GM23338 (cell line): ENCODE measurements at regions not wholly inside any gene's neighbourhood (a gene's known extent, or its start where the extent isn't known, plus 50 kb on each side); places are given as distances from the start of the nearest gene placed in this dataset.

Experiments
- ATAC-seq: fragments of 200-7000 bp; cut with Tn5 transposase; 3 replicates; pipeline ENCODE4 v1.9.1; 2020
- DNase-seq: peaks from one replicate; pipeline ENCODE4 v3.0.0-alpha.2; 2015; ENCODE audit warnings: low spot score
- H2AFZ ChIP-seq: fragments of 200-600 bp; sonication (generic); 2 replicates; pipeline ENCODE4 v1.8.0; 2016; ENCODE audit warnings: antibody characterized with exemption, mild to moderate bottlenecking, moderate library complexity
- H3F3A ChIP-seq: fragments of 200-600 bp; sonication (generic); replicated peaks from 2 replicates; pipeline ENCODE4 v1.8.0; 2017; ENCODE audit warnings: antibody characterized with exemption, mixed run types, low read depth
- H3K27ac ChIP-seq: fragments of 200-600 bp; sonication (generic); 2 replicates; pipeline ENCODE4 v1.6.1; 2016; ENCODE audit warnings: low read depth
- H3K27me3 ChIP-seq: fragments of 200-600 bp; sonication (generic); 2 replicates; pipeline ENCODE4 v1.8.0; 2016; ENCODE audit warnings: mild to moderate bottlenecking, mixed run types, moderate library complexity; ENCODE audit not compliant: insufficient read depth
- H3K36me3 ChIP-seq: fragments of 200-600 bp; sonication (generic); 2 replicates; pipeline ENCODE4 v1.8.0; 2016; ENCODE audit warnings: mild to moderate bottlenecking; ENCODE audit not compliant: insufficient read depth
- H3K4me1 ChIP-seq: fragments of 200-600 bp; sonication (generic); 2 replicates; pipeline ENCODE4 v1.8.0; 2016; ENCODE audit warnings: mild to moderate bottlenecking, moderate library complexity; ENCODE audit not compliant: insufficient read depth
- H3K4me2 ChIP-seq: fragments of 200-600 bp; sonication (generic); 2 replicates; pipeline ENCODE4 v1.7.1; 2017; ENCODE audit warnings: mixed run types
- H3K4me3 ChIP-seq: fragments of 200-600 bp; sonication (generic); 2 replicates; pipeline ENCODE4 v1.6.1; 2016; ENCODE audit warnings: mixed run types
- H3K79me2 ChIP-seq: fragments of 200-600 bp; sonication (generic); replicated peaks from 2 replicates; pipeline ENCODE4 v1.8.0; 2017; ENCODE audit warnings: mild to moderate bottlenecking; ENCODE audit not compliant: insufficient read depth
- H3K9me2 ChIP-seq: fragments of 200-600 bp; sonication (generic); 2 replicates; pipeline ENCODE4 v1.8.0; 2017; ENCODE audit not compliant: insufficient read depth
- H4K20me1 ChIP-seq: fragments of 200-600 bp; sonication (generic); replicated peaks from 2 replicates; pipeline ENCODE4 v1.8.0; 2017; ENCODE audit warnings: mild to moderate bottlenecking; ENCODE audit not compliant: insufficient read depth
- H3K27ac Mint-ChIP-seq: 2 replicates; pipeline ENCODE4 v1.8.0; 2020; ENCODE audit warnings: inconsistent platforms, mild to moderate bottlenecking, moderate library complexity, mixed read lengths
- H3K27me3 Mint-ChIP-seq: 3 replicates; pipeline ENCODE4 v1.8.0; 2022; ENCODE audit warnings: low read depth, mild to moderate bottlenecking, moderate library complexity, mixed read lengths, inconsistent platforms; ENCODE audit not compliant: insufficient read depth, poor library complexity
- H3K36me3 Mint-ChIP-seq: 3 replicates; pipeline ENCODE4 v1.8.0; 2021; ENCODE audit warnings: low read depth, mild to moderate bottlenecking, inconsistent platforms, moderate library complexity, mixed read lengths
- H3K4me1 Mint-ChIP-seq: 3 replicates; pipeline ENCODE4 v1.8.0; 2020; ENCODE audit warnings: mild to moderate bottlenecking, inconsistent platforms, mixed read lengths
- H3K4me3 Mint-ChIP-seq: 3 replicates; pipeline ENCODE4 v1.8.0; 2021; ENCODE audit warnings: moderate library complexity, mild to moderate bottlenecking, inconsistent platforms, mixed read lengths
- H3K9me3 Mint-ChIP-seq: 3 replicates; pipeline ENCODE4 v1.8.0; 2020; ENCODE audit warnings: moderate library complexity, mild to moderate bottlenecking, inconsistent platforms, mixed read lengths
- CREB1 ChIP-seq: fragments of 250-450 bp; sonication (Bioruptor Pico); IDR thresholded peaks from 2 replicates; pipeline ENCODE4 v1.5.0; 2020; ENCODE audit warnings: low read depth, mild to moderate bottlenecking, moderate library complexity
- EZH2 ChIP-seq: fragments of 200-600 bp; sonication (generic); IDR thresholded peaks from one replicate; pipeline ENCODE4 v1.8.0; 2017; ENCODE audit warnings: antibody characterized with exemption, mild to moderate bottlenecking, low read depth; ENCODE audit not compliant: unreplicated experiment
- EZH2phosphoT487 ChIP-seq: fragments of 200-600 bp; sonication (generic); IDR thresholded peaks from one replicate; pipeline ENCODE4 v1.8.1; 2018; ENCODE audit warnings: antibody characterized with exemption; ENCODE audit not compliant: unreplicated experiment
- TF ChIP-seq, protein P1 (sequence below): IDR thresholded peaks from 2 replicates; pipeline ENCODE4 v1.6.1; 2016; ENCODE audit warnings: antibody characterized with exemption
- TF ChIP-seq, protein P2 (sequence below): IDR thresholded peaks from one replicate; pipeline ENCODE4 v1.6.1; 2018; ENCODE audit warnings: antibody characterized with exemption; ENCODE audit not compliant: unreplicated experiment
- TF ChIP-seq, protein P3 (sequence below): fragments of 250-450 bp; sonication (Bioruptor Pico); IDR thresholded peaks from 2 replicates; pipeline ENCODE4 v1.5.0; 2020; ENCODE audit warnings: mild to moderate bottlenecking, moderate library complexity

DNA sequence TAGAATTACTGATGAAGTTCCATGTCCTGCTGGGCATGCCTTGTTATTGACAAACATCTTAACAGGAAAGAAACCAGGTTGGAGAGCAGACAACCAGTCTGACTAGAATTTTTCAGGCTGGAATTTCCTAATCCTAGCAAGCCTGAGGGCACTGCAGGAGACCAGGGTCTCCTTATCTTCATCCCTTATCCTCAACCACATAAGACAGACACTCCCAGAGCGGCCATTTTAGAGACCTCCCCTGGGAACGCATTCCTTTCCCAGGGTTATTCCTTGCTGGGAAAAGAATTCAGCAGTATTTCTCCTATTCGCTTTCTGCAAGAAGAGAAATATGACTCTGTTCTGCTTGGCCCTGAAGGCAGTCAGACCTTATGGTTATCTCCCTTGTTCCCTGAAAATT lies 803.7 kb downstream of the GRIK2 start:
- H3K9me2 ChIP-seq: no peaks in the 10 kb centered on the region
- no peak overlapping the region for H3K4me2 ChIP-seq
- no peaks in the 10 kb centered on the region for H3F3A ChIP-seq
- no peak overlapping the region for H3K4me3 Mint-ChIP-seq
- H3K27ac Mint-ChIP-seq: no peak overlapping the region
- no peaks in the 10 kb centered on the region for H3K27me3 ChIP-seq
- TF ChIP-seq CREB1 (CRISPR knock-in tag): no peak
- TF ChIP-seq, protein P1, sequence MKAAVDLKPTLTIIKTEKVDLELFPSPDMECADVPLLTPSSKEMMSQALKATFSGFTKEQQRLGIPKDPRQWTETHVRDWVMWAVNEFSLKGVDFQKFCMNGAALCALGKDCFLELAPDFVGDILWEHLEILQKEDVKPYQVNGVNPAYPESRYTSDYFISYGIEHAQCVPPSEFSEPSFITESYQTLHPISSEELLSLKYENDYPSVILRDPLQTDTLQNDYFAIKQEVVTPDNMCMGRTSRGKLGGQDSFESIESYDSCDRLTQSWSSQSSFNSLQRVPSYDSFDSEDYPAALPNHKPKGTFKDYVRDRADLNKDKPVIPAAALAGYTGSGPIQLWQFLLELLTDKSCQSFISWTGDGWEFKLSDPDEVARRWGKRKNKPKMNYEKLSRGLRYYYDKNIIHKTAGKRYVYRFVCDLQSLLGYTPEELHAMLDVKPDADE: no peak
- TF ChIP-seq EZH2phosphoT487: no peak
- TF ChIP-seq, protein P2, sequence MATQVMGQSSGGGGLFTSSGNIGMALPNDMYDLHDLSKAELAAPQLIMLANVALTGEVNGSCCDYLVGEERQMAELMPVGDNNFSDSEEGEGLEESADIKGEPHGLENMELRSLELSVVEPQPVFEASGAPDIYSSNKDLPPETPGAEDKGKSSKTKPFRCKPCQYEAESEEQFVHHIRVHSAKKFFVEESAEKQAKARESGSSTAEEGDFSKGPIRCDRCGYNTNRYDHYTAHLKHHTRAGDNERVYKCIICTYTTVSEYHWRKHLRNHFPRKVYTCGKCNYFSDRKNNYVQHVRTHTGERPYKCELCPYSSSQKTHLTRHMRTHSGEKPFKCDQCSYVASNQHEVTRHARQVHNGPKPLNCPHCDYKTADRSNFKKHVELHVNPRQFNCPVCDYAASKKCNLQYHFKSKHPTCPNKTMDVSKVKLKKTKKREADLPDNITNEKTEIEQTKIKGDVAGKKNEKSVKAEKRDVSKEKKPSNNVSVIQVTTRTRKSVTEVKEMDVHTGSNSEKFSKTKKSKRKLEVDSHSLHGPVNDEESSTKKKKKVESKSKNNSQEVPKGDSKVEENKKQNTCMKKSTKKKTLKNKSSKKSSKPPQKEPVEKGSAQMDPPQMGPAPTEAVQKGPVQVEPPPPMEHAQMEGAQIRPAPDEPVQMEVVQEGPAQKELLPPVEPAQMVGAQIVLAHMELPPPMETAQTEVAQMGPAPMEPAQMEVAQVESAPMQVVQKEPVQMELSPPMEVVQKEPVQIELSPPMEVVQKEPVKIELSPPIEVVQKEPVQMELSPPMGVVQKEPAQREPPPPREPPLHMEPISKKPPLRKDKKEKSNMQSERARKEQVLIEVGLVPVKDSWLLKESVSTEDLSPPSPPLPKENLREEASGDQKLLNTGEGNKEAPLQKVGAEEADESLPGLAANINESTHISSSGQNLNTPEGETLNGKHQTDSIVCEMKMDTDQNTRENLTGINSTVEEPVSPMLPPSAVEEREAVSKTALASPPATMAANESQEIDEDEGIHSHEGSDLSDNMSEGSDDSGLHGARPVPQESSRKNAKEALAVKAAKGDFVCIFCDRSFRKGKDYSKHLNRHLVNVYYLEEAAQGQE: no peak
- TF ChIP-seq, protein P3, sequence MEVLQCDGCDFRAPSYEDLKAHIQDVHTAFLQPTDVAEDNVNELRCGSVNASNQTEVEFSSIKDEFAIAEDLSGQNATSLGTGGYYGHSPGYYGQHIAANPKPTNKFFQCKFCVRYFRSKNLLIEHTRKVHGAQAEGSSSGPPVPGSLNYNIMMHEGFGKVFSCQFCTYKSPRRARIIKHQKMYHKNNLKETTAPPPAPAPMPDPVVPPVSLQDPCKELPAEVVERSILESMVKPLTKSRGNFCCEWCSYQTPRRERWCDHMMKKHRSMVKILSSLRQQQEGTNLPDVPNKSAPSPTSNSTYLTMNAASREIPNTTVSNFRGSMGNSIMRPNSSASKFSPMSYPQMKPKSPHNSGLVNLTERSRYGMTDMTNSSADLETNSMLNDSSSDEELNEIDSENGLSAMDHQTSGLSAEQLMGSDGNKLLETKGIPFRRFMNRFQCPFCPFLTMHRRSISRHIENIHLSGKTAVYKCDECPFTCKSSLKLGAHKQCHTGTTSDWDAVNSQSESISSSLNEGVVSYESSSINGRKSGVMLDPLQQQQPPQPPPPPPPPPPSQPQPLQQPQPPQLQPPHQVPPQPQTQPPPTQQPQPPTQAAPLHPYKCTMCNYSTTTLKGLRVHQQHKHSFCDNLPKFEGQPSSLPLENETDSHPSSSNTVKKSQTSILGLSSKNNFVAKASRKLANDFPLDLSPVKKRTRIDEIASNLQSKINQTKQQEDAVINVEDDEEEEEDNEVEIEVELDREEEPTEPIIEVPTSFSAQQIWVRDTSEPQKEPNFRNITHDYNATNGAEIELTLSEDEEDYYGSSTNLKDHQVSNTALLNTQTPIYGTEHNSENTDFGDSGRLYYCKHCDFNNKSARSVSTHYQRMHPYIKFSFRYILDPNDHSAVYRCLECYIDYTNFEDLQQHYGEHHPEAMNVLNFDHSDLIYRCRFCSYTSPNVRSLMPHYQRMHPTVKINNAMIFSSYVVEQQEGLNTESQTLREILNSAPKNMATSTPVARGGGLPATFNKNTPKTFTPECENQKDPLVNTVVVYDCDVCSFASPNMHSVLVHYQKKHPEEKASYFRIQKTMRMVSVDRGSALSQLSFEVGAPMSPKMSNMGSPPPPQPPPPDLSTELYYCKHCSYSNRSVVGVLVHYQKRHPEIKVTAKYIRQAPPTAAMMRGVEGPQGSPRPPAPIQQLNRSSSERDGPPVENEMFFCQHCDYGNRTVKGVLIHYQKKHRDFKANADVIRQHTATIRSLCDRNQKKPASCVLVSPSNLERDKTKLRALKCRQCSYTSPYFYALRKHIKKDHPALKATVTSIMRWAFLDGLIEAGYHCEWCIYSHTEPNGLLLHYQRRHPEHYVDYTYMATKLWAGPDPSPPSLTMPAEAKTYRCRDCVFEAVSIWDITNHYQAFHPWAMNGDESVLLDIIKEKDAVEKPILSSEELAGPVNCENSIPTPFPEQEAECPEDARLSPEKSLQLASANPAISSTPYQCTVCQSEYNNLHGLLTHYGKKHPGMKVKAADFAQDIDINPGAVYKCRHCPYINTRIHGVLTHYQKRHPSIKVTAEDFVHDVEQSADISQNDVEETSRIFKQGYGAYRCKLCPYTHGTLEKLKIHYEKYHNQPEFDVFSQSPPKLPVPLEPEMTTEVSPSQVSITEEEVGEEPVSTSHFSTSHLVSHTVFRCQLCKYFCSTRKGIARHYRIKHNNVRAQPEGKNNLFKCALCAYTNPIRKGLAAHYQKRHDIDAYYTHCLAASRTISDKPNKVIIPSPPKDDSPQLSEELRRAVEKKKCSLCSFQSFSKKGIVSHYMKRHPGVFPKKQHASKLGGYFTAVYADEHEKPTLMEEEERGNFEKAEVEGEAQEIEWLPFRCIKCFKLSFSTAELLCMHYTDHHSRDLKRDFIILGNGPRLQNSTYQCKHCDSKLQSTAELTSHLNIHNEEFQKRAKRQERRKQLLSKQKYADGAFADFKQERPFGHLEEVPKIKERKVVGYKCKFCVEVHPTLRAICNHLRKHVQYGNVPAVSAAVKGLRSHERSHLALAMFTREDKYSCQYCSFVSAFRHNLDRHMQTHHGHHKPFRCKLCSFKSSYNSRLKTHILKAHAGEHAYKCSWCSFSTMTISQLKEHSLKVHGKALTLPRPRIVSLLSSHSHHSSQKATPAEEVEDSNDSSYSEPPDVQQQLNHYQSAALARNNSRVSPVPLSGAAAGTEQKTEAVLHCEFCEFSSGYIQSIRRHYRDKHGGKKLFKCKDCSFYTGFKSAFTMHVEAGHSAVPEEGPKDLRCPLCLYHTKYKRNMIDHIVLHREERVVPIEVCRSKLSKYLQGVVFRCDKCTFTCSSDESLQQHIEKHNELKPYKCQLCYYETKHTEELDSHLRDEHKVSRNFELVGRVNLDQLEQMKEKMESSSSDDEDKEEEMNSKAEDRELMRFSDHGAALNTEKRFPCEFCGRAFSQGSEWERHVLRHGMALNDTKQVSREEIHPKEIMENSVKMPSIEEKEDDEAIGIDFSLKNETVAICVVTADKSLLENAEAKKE (CRISPR knock-in tag): peak; percentile 96
- no peak for TF ChIP-seq EZH2
- no peak overlapping the region for H3K27ac ChIP-seq
- ATAC-seq: no peak
- no peak overlapping the region for H3K4me3 ChIP-seq
- H3K4me1 ChIP-seq: no peaks in the 10 kb centered on the region
- H2AFZ ChIP-seq: no peak overlapping the region
- H3K27me3 Mint-ChIP-seq: no peaks in the 10 kb centered on the region
- peaks cover 17% of the 10 kb centered on the region; the same call in 1 of the 2 replicates for H3K36me3 ChIP-seq
- peak; percentile 58 for DNase-seq
- no peaks in the 10 kb centered on the region for H3K79me2 ChIP-seq
- H4K20me1 ChIP-seq: no peaks in the 10 kb centered on the region
- H3K9me3 Mint-ChIP-seq: peaks cover 38% of the 10 kb centered on the region
- H3K4me1 Mint-ChIP-seq: no peaks in the 10 kb centered on the region
- peaks cover 36% of the 10 kb centered on the region for H3K36me3 Mint-ChIP-seq
